ENCODE measurements at regions not wholly inside any gene's neighbourhood (a gene's known extent, or its start where the extent isn't known, plus 50 kb on each side); places are given as distances from the start of the nearest gene placed in this dataset.

- TF ChIP-seq NKRF (IDR thresholded peaks at IDR 0.05; ENCODE audit: borderline replicate concordance) (no peak), SREBF2 (CRISPR knock-in tag; IDR thresholded peaks at IDR 0.05) (no peak), SUPT5H (IDR thresholded peaks at IDR 0.05) (no peak), TCFL5 (CRISPR knock-in tag; conservative IDR thresholded peaks at IDR 0.05) (no peak)
Observed at GRCh38 chr12:98260276-98260675, 255.1 kb upstream of the TMPO start (continued).

GRCh38 chr12:98262902-98263301, 252.5 kb upstream of the TMPO start:
- Histone ChIP-seq H3K4me1 (replicated peaks in 1 of 2; ENCODE audit: control insufficient read depth in 2 of 2, insufficient read depth in 2 of 2, low read length in 2 of 2) (no peaks in the 10 kb centered on the region), H3K27ac (ENCODE audit: extremely low read depth, low read depth, low read length) (no peak overlapping the region), H3K36me3 (ENCODE audit: control insufficient read depth, insufficient read depth, low read length) (no peaks in the 10 kb centered on the region), H3K9me3 (replicated peaks; ENCODE audit: control insufficient read depth, insufficient read depth, low read depth, low read length) (no peaks in the 10 kb centered on the region), H3K79me2 (ENCODE audit: control insufficient read depth, insufficient read depth, low read length) (no peaks in the 10 kb centered on the region), H3K4me2 (ENCODE audit: insufficient read depth, low read length) (no peak overlapping the region), H4K20me1 (replicated peaks; ENCODE audit: control insufficient read depth, insufficient read depth, low read length) (no peaks in the 10 kb centered on the region), H3K9ac (ENCODE audit: insufficient read depth in 1 of 2, low read depth in 2 of 2, low read length in 2 of 2) (no peak overlapping the region), H2AFZ (ENCODE audit: low read depth, low read length) (no peak overlapping the region), H3K27me3 (ENCODE audit: control insufficient read depth in 2 of 2, insufficient read depth in 2 of 2, low read length in 2 of 2) (no peaks in the 10 kb centered on the region), H3K4me3 (no peak overlapping the region), H3K9me1 (ENCODE audit: control insufficient read depth, insufficient read depth, low read length) (no peaks in the 10 kb centered on the region)
- ChIA-PET POLR2A (no interaction called here), CTCF (ENCODE audit: low intra/inter-chr PET ratio) (no interaction called here)
- in situ Hi-C loops (cut with MboI) (no loop called here), intact Hi-C loops (cut with micrococcal nuclease) (no loop called here)
- no peak for ATAC-seq
- no TSS peak for BruUV-seq (replicated peaks)
- no peak for DNase-seq (ENCODE audit: extremely low read depth in 1 of 4, low spot score in 3 of 4)
- FAIRE-seq = no peak
- 1% methylated on average over 6 of the region's 6 CpGs for WGBS (ENCODE audit: insufficient coverage, low coverage, missing lambda C conversion rate)
- no peak for TF ChIP-seq HCFC1 (IDR thresholded peaks at IDR 0.05; ENCODE audit: low read depth, low read length)
- no peak for TF ChIP-seq TAF15 (IDR thresholded peaks at IDR 0.05; ENCODE audit: low read depth, low read length)
- TF ChIP-seq ZBTB5 (IDR thresholded peaks at IDR 0.05) = no peak
- no peak for TF ChIP-seq E2F8 (IDR thresholded peaks at IDR 0.05; ENCODE audit: low read depth, partially characterized antibody)
- TF ChIP-seq ZNF398 (CRISPR knock-in tag; IDR thresholded peaks at IDR 0.05) = no peak
- no peak for TF ChIP-seq STAT5A (IDR thresholded peaks at IDR 0.05; ENCODE audit: borderline replicate concordance, low read length)
- TF ChIP-seq CBFA2T2 (conservative IDR thresholded peaks at IDR 0.05) = no peak
- no peak for TF ChIP-seq BRD9 (IDR thresholded peaks at IDR 0.05; ENCODE audit: low read depth, partially characterized antibody)
- no peak for TF ChIP-seq TCFL5 (CRISPR knock-in tag; conservative IDR thresholded peaks at IDR 0.05)
- no peak for TF ChIP-seq SLC30A9 (CRISPR knock-in tag; IDR thresholded peaks at IDR 0.05)
- TF ChIP-seq ZNF830 (CRISPR knock-in tag; IDR thresholded peaks at IDR 0.05) = no peak
- TF ChIP-seq ZNF408 (CRISPR knock-in tag; IDR thresholded peaks at IDR 0.05; ENCODE audit: low read depth) = no peak

Measured in K562 (cell line).